ENCODE measurements at regions not wholly inside any gene's neighbourhood (a gene's known extent, or its start where the extent isn't known, plus 50 kb on each side); places are given as distances from the start of the nearest gene placed in this dataset.
"Not testable (repeated sequence)": the region's sequence is repeated elsewhere in the genome, so short reads cannot be mapped to it uniquely, and the experiment has no call there.

GRCh38 chr20:29741594-29741893, 1515.9 kb upstream of the DEFB115 start:
- no peak for TF ChIP-seq CTCF (IDR thresholded peaks at IDR 0.05; ENCODE audit: low read depth, low read length)

GRCh38 chr20:29741894-29742698, 1515.4 kb upstream of the DEFB115 start:
- no peaks in the 10 kb centered on the region for H3K27me3 ChIP-seq (ENCODE audit: control insufficient read depth, insufficient read depth, low read length)
- no peak overlapping the region for H3K27ac ChIP-seq (ENCODE audit: low read depth, low read length)
- DNase-seq (ENCODE audit: low read depth, low spot score): no peak
- ChIA-PET POLR2A (no interaction called here), CTCF (no interaction called here)
- peaks cover 53% of the 10 kb centered on the region for H3K9me3 ChIP-seq (ENCODE audit: control insufficient read depth, insufficient read depth, low read length)
- H3K4me3 ChIP-seq (ENCODE audit: low read depth, low read length): no peak overlapping the region
- no peak for TF ChIP-seq CTCF (IDR thresholded peaks at IDR 0.05; ENCODE audit: low read depth, low read length)

More at GRCh38 chr20:29741594-29741893, 1515.9 kb upstream of the DEFB115 start:
- ChIA-PET POLR2A (no interaction called here), CTCF (no interaction called here)
- no peak for DNase-seq (ENCODE audit: low read depth, low spot score)
- H3K9me3 ChIP-seq (ENCODE audit: control insufficient read depth, insufficient read depth, low read length): peaks cover 53% of the 10 kb centered on the region
- H3K27ac ChIP-seq (ENCODE audit: low read depth, low read length): no peak overlapping the region
- H3K4me3 ChIP-seq (ENCODE audit: low read depth, low read length): no peak overlapping the region
- H3K27me3 ChIP-seq (ENCODE audit: control insufficient read depth, insufficient read depth, low read length): no peaks in the 10 kb centered on the region

- no peak for DNase-seq (ENCODE audit: low read depth, low spot score)
- Histone ChIP-seq H3K9me3 (ENCODE audit: control insufficient read depth, insufficient read depth, low read length) (peaks cover 53% of the 10 kb centered on the region), H3K4me3 (ENCODE audit: low read depth, low read length) (no peak overlapping the region), H3K27ac (ENCODE audit: low read depth, low read length) (no peak overlapping the region), H3K27me3 (ENCODE audit: control insufficient read depth, insufficient read depth, low read length) (no peaks in the 10 kb centered on the region)
- no peak for TF ChIP-seq CTCF (IDR thresholded peaks at IDR 0.05; ENCODE audit: low read depth, low read length)
- CTCF ChIA-PET: no interaction called here
- POLR2A ChIA-PET: no interaction called here
Measured at GRCh38 chr20:29742699-29743100, 1514.8 kb upstream of the DEFB115 start.

GRCh38 chr20:29743101-29743931, 1514.1 kb upstream of the DEFB115 start:
- no peak for DNase-seq (ENCODE audit: low read depth, low spot score)
- TF ChIP-seq CTCF (IDR thresholded peaks at IDR 0.05; ENCODE audit: low read depth, low read length): no peak
- CTCF ChIA-PET: no interaction called here
- Histone ChIP-seq H3K9me3 (ENCODE audit: control insufficient read depth, insufficient read depth, low read length) (peaks cover 53% of the 10 kb centered on the region), H3K4me3 (ENCODE audit: low read depth, low read length) (no peak overlapping the region), H3K27me3 (ENCODE audit: control insufficient read depth, insufficient read depth, low read length) (no peaks in the 10 kb centered on the region), H3K27ac (ENCODE audit: low read depth, low read length) (no peak overlapping the region)
- POLR2A ChIA-PET: no interaction called here

GRCh38 chr20:29744071-29744470, 1513.4 kb upstream of the DEFB115 start:
- no peak for TF ChIP-seq CTCF (IDR thresholded peaks at IDR 0.05; ENCODE audit: low read depth, low read length)
- peaks cover 53% of the 10 kb centered on the region for H3K9me3 ChIP-seq (ENCODE audit: control insufficient read depth, insufficient read depth, low read length)
- H3K4me3 ChIP-seq (ENCODE audit: low read depth, low read length): no peak overlapping the region
- ChIA-PET CTCF (no interaction called here), POLR2A (no interaction called here)
- DNase-seq (ENCODE audit: low read depth, low spot score): no peak
- no peaks in the 10 kb centered on the region for H3K27me3 ChIP-seq (ENCODE audit: control insufficient read depth, insufficient read depth, low read length)
- H3K27ac ChIP-seq (ENCODE audit: low read depth, low read length): no peak overlapping the region

- CTCF ChIA-PET; H3K27ac ChIP-seq (ENCODE audit: low read depth, low read length); H3K4me3 ChIP-seq (ENCODE audit: low read depth, low read length); H3K27me3 ChIP-seq (ENCODE audit: control insufficient read depth, insufficient read depth, low read length); POLR2A ChIA-PET; DNase-seq (ENCODE audit: low read depth, low spot score): not testable (repeated sequence)
- peaks cover 59% of the 10 kb centered on the region for H3K9me3 ChIP-seq (ENCODE audit: control insufficient read depth, insufficient read depth, low read length)
Measured at GRCh38 chr20:29745534-29746245, 1511.8 kb upstream of the DEFB115 start.

Data from AG04450 (cell line).